ENCODE measurements at regions not wholly inside any gene's neighbourhood (a gene's known extent, or its start where the extent isn't known, plus 50 kb on each side); places are given as distances from the start of the nearest gene placed in this dataset.

GRCh38 chr4:67333664-67334063, 211.6 kb downstream of the CENPC start:
- Histone ChIP-seq H3K27ac (ENCODE audit: low read depth, low read length) (no peak overlapping the region), H3K9me3 (ENCODE audit: control insufficient read depth, insufficient read depth, low read length) (no peaks in the 10 kb centered on the region), H3K4me3 (ENCODE audit: low read depth, low read length) (no peak overlapping the region), H3K27me3 (ENCODE audit: control insufficient read depth, insufficient read depth, low read length) (no peaks in the 10 kb centered on the region)
- CTCF ChIA-PET: interaction anchor here (0.6 kb wide), 1 partner anchor 564 kb away, joined by 4 read pairs; no protein-coding TSS in a partner anchor
- no peak for TF ChIP-seq CTCF (IDR thresholded peaks at IDR 0.05; ENCODE audit: low read depth, low read length)
- POLR2A ChIA-PET: no interaction called here
- no peak for DNase-seq (ENCODE audit: low read depth, low spot score)

GRCh38 chr4:67332627-67333026, 212.7 kb downstream of the CENPC start:
- peak; percentile 47 for TF ChIP-seq CTCF (IDR thresholded peaks at IDR 0.05; ENCODE audit: low read depth, low read length)
- CTCF ChIA-PET: no interaction called here

GRCh38 chr4:67328393-67328792, 216.9 kb downstream of the CENPC start:
- DNase-seq (ENCODE audit: low read depth, low spot score): no peak
- ChIA-PET CTCF (interaction anchor here (3.2 kb wide), 1 partner anchor 12 kb away, joined by 21 read pairs; no protein-coding TSS in a partner anchor), POLR2A (no interaction called here)
- TF ChIP-seq CTCF (IDR thresholded peaks at IDR 0.05; ENCODE audit: low read depth, low read length): no peak
- Histone ChIP-seq H3K4me3 (ENCODE audit: low read depth, low read length) (no peak overlapping the region), H3K27ac (ENCODE audit: low read depth, low read length) (no peak overlapping the region), H3K27me3 (ENCODE audit: control insufficient read depth, insufficient read depth, low read length) (no peaks in the 10 kb centered on the region), H3K9me3 (ENCODE audit: control insufficient read depth, insufficient read depth, low read length) (no peaks in the 10 kb centered on the region)

More at GRCh38 chr4:67332627-67333026, 212.7 kb downstream of the CENPC start:
- POLR2A ChIA-PET: no interaction called here
- DNase-seq (ENCODE audit: low read depth, low spot score): no peak
- H3K4me3 ChIP-seq (ENCODE audit: low read depth, low read length): no peak overlapping the region
- H3K9me3 ChIP-seq (ENCODE audit: control insufficient read depth, insufficient read depth, low read length): no peaks in the 10 kb centered on the region
- no peaks in the 10 kb centered on the region for H3K27me3 ChIP-seq (ENCODE audit: control insufficient read depth, insufficient read depth, low read length)
- no peak overlapping the region for H3K27ac ChIP-seq (ENCODE audit: low read depth, low read length)

- no peak for TF ChIP-seq CTCF (IDR thresholded peaks at IDR 0.05; ENCODE audit: low read depth, low read length)
- Histone ChIP-seq H3K4me3 (ENCODE audit: low read depth, low read length) (no peak overlapping the region), H3K27ac (ENCODE audit: low read depth, low read length) (no peak overlapping the region), H3K27me3 (ENCODE audit: control insufficient read depth, insufficient read depth, low read length) (no peaks in the 10 kb centered on the region), H3K9me3 (ENCODE audit: control insufficient read depth, insufficient read depth, low read length) (no peaks in the 10 kb centered on the region)
- no peak for DNase-seq (ENCODE audit: low read depth, low spot score)
- POLR2A ChIA-PET: no interaction called here
- CTCF ChIA-PET: interaction anchor here (3.2 kb wide), 1 partner anchor 12 kb away, joined by 21 read pairs; no protein-coding TSS in a partner anchor
These were observed 217.4 kb downstream of the CENPC start for GRCh38 chr4:67328018-67328278.

- DNase-seq (ENCODE audit: low read depth, low spot score): peak; percentile 6
- no peak overlapping the region for H3K27ac ChIP-seq (ENCODE audit: low read depth, low read length)
- TF ChIP-seq CTCF (IDR thresholded peaks at IDR 0.05; ENCODE audit: low read depth, low read length): peak; percentile 97
- ChIA-PET POLR2A (no interaction called here), CTCF (interaction anchor here (0.6 to 3.2 kb wide), 6 partner anchors 9 to 1747 kb away, joined by 3 to 21 read pairs (median 4); no protein-coding TSS in a partner anchor)
- H3K9me3 ChIP-seq (ENCODE audit: control insufficient read depth, insufficient read depth, low read length): no peaks in the 10 kb centered on the region
- no peak overlapping the region for H3K4me3 ChIP-seq (ENCODE audit: low read depth, low read length)
- H3K27me3 ChIP-seq (ENCODE audit: control insufficient read depth, insufficient read depth, low read length): no peaks in the 10 kb centered on the region
These were observed 217.9 kb downstream of the CENPC start for GRCh38 chr4:67327245-67328017.

Data from AG04450 (cell line).